HG03432 (cell line): ENCODE measurements at regions not wholly inside any gene's neighbourhood (a gene's known extent, or its start where the extent isn't known, plus 50 kb on each side); places are given as distances from the start of the nearest gene placed in this dataset.

Source experiments
- ATAC-seq: cut with Tn5 transposase; IDR thresholded peaks from one replicate; pipeline ENCODE4 v1.9.1; 2021; ENCODE audit warnings: mild to moderate bottlenecking, moderate library complexity; ENCODE audit not compliant: unreplicated experiment

GRCh38 chr6:14722001-14722562 lies 523.8 kb upstream of the JARID2 start:
- no peak for ATAC-seq

- ATAC-seq, result no peak
Observed at GRCh38 chr6:14722704-14723103, 523.2 kb upstream of the JARID2 start.

GRCh38 chr6:14723535-14724086 lies 522.3 kb upstream of the JARID2 start:
- no peak for ATAC-seq

- no peak for ATAC-seq
Observed at GRCh38 chr6:14724549-14724948, 521.3 kb upstream of the JARID2 start.

- no peak for ATAC-seq
Observed at GRCh38 chr6:14726816-14727493, 518.9 kb upstream of the JARID2 start.

GRCh38 chr6:14727494-14728395 lies 518.1 kb upstream of the JARID2 start:
- ATAC-seq, result no peak

GRCh38 chr6:14728396-14729024 lies 517.4 kb upstream of the JARID2 start:
- ATAC-seq, result no peak

GRCh38 chr6:14729129-14729871 lies 516.6 kb upstream of the JARID2 start:
- ATAC-seq, result peak; percentile 59

- no peak for ATAC-seq
Observed at GRCh38 chr6:14730654-14731053, 515.2 kb upstream of the JARID2 start.

GRCh38 chr6:14731611-14732010 lies 514.3 kb upstream of the JARID2 start:
- ATAC-seq, result no peak

- no peak for ATAC-seq
Observed at GRCh38 chr6:14732226-14732843, 513.5 kb upstream of the JARID2 start.

GRCh38 chr6:14732844-14733757 lies 512.8 kb upstream of the JARID2 start:
- no peak for ATAC-seq

- ATAC-seq, result no peak
Observed at GRCh38 chr6:14734052-14734415, 511.8 kb upstream of the JARID2 start.

GRCh38 chr6:14734416-14735340 lies 511.2 kb upstream of the JARID2 start:
- peak; percentile 84 for ATAC-seq

GRCh38 chr6:14735956-14736486 lies 509.8 kb upstream of the JARID2 start:
- no peak for ATAC-seq

- ATAC-seq, result no peak
Observed at GRCh38 chr6:14736554-14736953, 509.3 kb upstream of the JARID2 start.

- ATAC-seq, result no peak
Observed at GRCh38 chr6:14738497-14738896, 507.4 kb upstream of the JARID2 start.

GRCh38 chr6:14738933-14739332 lies 506.9 kb upstream of the JARID2 start:
- ATAC-seq, result no peak
